HG02588 (cell line): ENCODE measurements at regions not wholly inside any gene's neighbourhood (a gene's known extent, or its start where the extent isn't known, plus 50 kb on each side); places are given as distances from the start of the nearest gene placed in this dataset.
A peak's percentile ranks its signal among the peaks of the same experiment; 100 is the strongest.
"Not testable (repeated sequence)": the region's sequence is repeated elsewhere in the genome, so short reads cannot be mapped to it uniquely, and the experiment has no call there.

ENCODE experiments used
- ATAC-seq: cut with Tn5 transposase; IDR thresholded peaks from one replicate; pipeline ENCODE4 v1.9.1; 2021; ENCODE audit warnings: mild to moderate bottlenecking, moderate library complexity; ENCODE audit not compliant: unreplicated experiment

DNA sequence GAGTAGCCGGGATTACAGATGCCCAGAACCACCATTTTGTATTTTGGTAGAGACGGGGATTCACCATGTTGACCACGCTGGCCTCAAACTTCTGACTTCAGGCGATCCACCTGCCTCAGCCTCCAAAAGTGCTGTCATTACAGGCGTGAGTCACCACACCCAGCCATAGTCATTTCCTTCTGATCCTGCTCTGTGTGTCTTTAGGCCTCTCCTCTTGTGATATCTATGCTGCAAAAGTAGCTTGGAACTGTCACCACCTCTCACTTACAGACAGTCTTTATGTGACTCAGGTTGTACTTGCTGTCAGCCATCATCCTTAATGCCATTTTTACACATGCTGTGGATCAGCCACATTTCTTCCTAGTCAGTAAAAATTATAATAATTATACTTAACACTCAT, 286.3 kb downstream of the CDY2B start:
- not testable (repeated sequence) for ATAC-seq

DNA sequence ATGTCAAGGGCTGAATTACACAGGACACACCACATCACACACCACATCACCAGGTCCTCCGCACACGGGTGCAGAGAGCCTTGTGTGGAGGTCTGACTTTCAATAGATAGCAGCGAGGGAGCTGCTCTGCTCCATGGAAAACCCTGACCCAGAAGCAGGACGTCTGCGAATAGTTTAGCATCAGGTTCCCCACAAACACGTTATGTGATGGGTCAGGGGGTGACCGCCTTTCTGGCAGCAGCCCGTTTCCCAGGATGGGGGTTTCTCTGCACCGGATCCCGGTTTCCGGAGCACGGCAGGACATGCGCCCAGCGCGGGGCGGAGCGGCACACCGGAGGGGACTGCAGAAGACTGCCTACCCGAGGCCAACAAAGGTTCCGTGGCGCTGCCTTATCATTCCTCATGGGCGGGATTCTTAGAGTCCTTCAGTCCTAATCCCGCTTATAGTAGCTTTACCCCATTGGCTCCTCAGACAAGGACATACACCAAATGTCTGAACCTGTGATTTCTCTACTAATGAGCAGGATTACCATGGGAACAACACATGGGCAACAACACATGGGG, 300.0 kb downstream of the CDY2B start:
- ATAC-seq: peak; percentile 18

DNA sequence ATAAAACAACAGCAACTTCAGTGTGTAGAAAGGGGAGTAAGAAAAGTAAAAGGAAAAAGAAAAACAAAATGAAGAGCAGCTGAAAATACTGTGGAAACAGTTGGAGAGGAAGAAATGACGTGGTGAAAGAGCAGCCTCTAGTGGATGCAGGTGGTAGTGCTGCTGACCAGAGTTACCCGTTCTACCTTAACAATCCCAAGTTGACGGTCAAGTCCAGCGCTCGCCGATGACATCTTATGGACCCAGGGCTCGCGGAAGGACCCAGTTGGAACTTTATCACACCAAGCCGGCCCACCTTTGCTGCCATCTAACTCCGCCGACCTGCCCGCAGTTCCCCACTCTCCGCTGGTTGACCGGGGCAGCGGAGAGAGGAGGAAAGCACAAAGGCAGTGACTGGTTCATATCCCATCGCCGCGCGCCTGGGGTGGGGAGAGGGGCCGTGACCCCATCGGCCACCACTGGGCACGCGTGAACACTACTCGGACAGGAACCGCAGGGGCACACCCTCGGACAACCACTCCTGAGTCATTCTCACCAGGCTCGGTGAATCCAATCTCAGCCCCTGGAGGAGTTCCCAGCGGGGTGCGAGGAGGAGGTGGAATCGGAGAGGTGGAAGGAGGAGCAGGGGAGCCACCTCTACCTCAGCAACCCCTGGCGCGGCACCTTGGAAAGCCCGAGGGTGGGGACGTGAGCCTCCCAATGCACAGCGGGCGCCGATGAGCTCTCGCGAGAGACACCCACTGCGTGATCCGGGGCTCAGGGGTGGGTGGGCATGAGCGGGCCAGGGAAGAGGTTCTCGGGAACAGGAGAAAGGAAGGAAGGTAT, 300.7 kb downstream of the CDY2B start:
- peak; percentile 81 for ATAC-seq

DNA sequence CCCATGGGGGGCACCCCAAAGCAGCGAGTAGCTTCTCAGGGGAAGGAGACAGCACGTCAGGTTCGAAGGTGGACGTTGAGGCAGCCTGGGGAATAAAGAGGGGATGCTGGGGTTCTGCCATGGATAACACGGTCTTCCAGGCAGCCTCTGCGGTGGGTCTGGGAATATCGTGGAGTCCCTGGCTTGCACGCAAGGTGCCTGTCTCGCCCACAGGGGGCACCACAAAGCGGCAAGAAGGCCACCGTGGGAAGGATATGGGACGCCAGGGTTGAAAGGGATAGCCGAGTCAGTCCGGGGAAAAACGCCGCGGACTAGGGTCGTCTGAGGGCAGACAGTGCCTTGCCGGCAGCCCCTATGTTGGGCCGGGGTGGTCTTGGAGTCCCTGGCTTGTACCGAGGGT, 316.9 kb downstream of the CDY2B start:
- not testable (repeated sequence) for ATAC-seq
